HG03060 (cell line): ENCODE measurements at regions not wholly inside any gene's neighbourhood (a gene's known extent, or its start where the extent isn't known, plus 50 kb on each side); places are given as distances from the start of the nearest gene placed in this dataset.
"Not testable (repeated sequence)": the region's sequence is repeated elsewhere in the genome, so short reads cannot be mapped to it uniquely, and the experiment has no call there.

Source experiments
- ATAC-seq: cut with Tn5 transposase; IDR thresholded peaks from one replicate; pipeline ENCODE4 v1.9.1; 2021; ENCODE audit warnings: low read depth, moderate number of reproducible peaks; ENCODE audit not compliant: unreplicated experiment

- no peak for ATAC-seq
Measured at GRCh38 chr1:70553567-70553956, 142.5 kb downstream of the CTH start.

DNA sequence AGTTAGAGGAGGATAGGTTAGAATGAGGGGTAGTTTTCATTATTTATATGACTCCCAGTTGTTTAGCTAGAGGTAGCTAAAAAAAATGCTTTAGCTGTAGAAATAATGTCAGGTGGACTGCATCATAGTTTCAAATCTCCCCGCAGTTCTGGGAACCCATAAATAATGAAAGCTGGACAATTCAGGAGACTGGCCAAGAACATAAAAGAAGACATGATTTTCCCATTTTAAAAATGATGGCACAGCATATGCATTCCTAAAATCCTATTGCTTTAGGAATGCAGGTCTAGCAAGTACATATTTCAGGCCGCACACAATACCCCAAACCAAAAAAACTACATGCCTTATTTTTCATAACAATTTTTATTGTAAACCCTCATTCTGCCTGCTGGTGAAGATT lies 143.3 kb downstream of the CTH start:
- no peak for ATAC-seq

- ATAC-seq, result no peak
Measured at GRCh38 chr1:70556541-70556940, 145.5 kb downstream of the CTH start.

- no peak for ATAC-seq
Measured at GRCh38 chr1:70567167-70567566, 156.1 kb downstream of the CTH start.

GRCh38 chr1:70571191-70571590 lies 160.1 kb downstream of the CTH start:
- ATAC-seq, result no peak

- no peak for ATAC-seq
Measured at GRCh38 chr1:70573317-70573843, 162.3 kb downstream of the CTH start.

GRCh38 chr1:70581661-70582060 lies 170.6 kb downstream of the CTH start:
- no peak for ATAC-seq

GRCh38 chr1:70583522-70583921 lies 172.5 kb downstream of the CTH start:
- peak; percentile 92 for ATAC-seq

GRCh38 chr1:70586046-70586445 lies 175.0 kb downstream of the CTH start:
- ATAC-seq, result no peak

DNA sequence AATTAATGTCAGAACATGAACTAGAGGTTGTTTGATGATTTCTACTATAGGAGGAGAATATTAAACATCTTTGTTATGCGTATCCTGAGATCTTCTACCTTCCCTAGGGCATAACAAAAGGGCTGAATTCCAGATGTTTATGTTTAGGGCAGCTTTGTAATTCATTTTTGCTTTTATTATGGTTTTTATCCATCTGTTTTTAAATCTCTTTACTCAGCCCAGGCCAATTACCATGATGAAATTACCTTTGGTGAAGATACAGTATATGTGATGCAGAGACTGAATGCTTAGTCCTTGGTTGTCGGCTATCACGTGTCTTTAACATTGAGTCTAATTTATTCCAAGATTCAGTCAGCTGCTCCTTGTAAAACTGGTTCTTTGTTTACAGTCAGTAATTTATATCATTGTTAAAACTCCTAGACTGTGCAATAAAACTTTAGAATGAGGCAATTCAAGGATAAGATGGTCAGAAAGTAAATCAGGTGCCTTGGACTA lies 176.9 kb downstream of the CTH start:
- no peak for ATAC-seq

- ATAC-seq, result not testable (repeated sequence)
Measured at GRCh38 chr1:70593551-70593950, 182.5 kb downstream of the CTH start.

DNA sequence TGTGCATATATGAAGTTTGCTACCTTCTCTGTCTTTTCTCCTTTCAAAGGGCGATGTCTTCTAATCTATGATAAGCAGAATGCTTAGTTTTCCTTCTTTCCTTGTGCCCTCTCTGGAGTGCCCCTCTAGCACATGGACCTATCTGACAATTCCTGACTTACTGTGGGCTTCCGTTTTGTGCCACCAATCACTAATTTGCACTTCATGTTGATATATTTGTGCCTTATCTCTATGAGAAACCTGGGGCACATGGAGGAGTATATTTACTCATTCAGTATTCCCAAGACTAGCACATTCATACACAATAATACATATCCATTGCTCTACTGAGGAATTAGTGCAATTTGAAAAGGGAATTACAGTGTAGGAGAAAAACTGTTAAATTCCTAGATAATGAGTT lies 197.7 kb downstream of the CTH start:
- ATAC-seq, result no peak

- not testable (repeated sequence) for ATAC-seq
Measured at GRCh38 chr1:70610164-70610563, 199.1 kb downstream of the CTH start.

DNA sequence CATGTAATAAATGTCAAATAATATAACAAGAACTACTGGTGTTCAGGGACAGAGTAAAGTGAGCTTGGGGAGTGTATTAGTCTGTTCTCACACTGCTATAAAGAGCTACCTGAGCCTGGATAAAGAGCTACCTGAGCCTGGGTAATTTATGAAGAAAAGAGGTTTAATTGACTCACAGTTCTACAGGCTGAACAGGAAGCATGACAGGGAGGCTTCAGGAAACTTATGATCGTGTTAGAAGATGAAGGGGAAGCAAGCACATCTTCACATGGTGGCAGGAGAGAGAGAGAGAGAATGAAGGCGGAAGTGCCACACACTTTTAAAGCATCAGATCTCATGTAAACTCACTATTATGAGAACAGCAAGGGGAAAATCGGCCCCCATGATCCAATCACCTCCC lies 205.9 kb downstream of the CTH start:
- no peak for ATAC-seq

GRCh38 chr1:70617728-70618127 lies 206.7 kb downstream of the CTH start:
- ATAC-seq, result no peak

DNA sequence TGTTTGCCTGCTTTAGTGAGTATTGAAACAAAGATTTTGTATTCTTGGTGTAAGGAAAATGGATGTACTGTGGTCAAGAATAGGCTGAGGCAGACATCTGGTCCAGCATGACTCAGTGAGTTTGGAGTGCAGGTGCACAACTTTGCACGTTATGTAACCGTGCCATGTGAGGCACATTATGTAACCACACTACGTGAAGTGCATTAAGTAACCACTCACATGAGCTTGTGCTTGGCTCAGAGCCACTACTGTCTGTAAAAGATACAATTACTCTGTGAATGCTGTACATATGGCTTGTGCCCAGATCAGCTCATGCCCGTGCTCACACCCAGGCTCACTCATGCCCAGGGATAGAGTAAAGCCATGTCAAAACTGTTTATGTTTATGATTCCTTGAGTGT lies 216.8 kb downstream of the CTH start:
- ATAC-seq, result no peak

GRCh38 chr1:70628973-70629372 lies 217.9 kb downstream of the CTH start:
- no peak for ATAC-seq

DNA sequence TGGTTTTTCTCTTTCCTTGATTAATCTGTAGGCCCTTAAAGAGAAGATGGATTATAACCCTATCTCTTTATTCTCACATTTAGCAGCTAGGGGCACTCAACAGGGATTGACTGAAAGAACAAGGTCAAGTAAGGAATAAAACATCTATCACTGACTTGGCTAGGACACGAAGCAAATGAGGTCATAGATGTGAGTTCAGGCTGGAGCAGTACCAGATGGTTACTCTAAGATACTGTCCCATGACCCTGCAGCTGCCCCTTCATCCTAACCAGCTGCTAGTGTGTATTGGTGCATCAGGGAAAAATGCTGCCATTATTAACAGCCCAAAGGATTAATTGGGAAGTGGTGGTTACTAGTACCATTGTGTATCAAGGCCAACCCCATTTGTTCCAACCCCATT lies 221.9 kb downstream of the CTH start:
- ATAC-seq, result no peak

DNA sequence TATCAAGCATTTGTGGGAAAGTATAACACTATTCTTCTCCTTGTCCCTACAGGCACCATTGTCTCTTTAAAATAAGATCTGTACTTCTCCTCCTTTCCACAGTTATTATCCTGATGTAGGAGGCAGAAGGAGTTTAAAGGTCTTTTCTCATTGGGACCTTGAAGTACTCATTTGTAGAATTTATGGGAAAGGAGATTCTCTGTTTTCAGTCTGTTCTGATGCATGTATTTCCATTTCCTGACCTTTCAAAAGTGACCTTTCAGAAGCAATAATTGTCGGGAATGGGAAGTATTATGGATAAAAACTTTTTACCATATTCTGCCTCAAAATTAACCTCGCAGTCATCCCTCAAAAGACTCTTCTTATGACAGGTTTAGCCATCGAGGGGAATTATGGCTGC lies 224.8 kb downstream of the CTH start:
- no peak for ATAC-seq

GRCh38 chr1:70641868-70642267 lies 230.8 kb downstream of the CTH start:
- no peak for ATAC-seq

GRCh38 chr1:70656361-70656760 lies 245.3 kb downstream of the CTH start:
- no peak for ATAC-seq

DNA sequence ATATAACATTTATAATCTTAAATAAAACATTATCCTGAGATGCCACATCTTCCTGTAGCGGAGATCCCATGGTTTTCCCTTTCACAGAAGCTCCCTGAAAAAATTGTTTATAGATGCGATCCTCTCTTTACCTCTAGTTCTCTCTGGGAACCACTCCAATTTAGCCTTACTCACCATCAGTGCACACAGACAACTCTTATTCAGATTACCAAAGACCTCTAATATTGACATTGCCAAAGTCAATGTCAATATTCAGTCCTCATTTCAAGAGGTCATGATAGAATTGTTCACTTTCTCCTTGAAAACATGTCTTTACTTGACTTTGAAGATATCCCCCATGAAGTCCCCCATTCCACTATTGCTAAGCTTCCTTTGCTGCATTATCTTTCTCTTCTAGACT lies 248.8 kb downstream of the CTH start:
- no peak for ATAC-seq
